GM12878 (cell line): ENCODE measurements at regions not wholly inside any gene's neighbourhood (a gene's known extent, or its start where the extent isn't known, plus 50 kb on each side); places are given as distances from the start of the nearest gene placed in this dataset.

Source experiments
- ATAC-seq: fragments of 200-7000 bp; cut with Tn5 transposase; 3 replicates; pipeline ENCODE4 v1.9.1; 2020; ENCODE audit warnings: mild to moderate bottlenecking, moderate library complexity
- BruUV-seq: library from RNA; stranded (reverse); fragments of 400-500 nt; replicated peaks from 2 replicates; lab custom pipeline; 2021; lab: Mats Ljungman, UMichigan
- CTCF ChIA-PET: fragments of 300-600 bp; sonication (Branson Sonifier 250); formaldehyde crosslinking; extraction: SDS; loops from one replicate; lab custom pipeline; 2021; ENCODE audit warnings: inconsistent platforms; lab: Yijun Ruan, JAX
- POLR2A ChIA-PET: fragments of 350-600 bp; formaldehyde crosslinking; extraction: SDS; loops from one replicate; lab custom pipeline; 2021; ENCODE audit warnings: inconsistent platforms; lab: Charles Lee
- RAD21 ChIA-PET: fragments of 300-600 bp; sonication (Branson Sonifier 250); formaldehyde crosslinking; loops from one replicate; lab custom pipeline; 2023; ENCODE audit warnings: antibody characterized with exemption; ENCODE audit not compliant: unreplicated experiment; lab: Charles Lee
- SMC1A ChIA-PET: fragments of 300-600 bp; sonication (Branson Sonifier 250); formaldehyde crosslinking; loops from one replicate; lab custom pipeline; 2023; ENCODE audit not compliant: unreplicated experiment, uncharacterized antibody; lab: Charles Lee
- DNase-seq: peaks from one replicate; pipeline ENCODE4 v3.0.0-alpha.2; 2011; ENCODE audit warnings: low read depth, low spot score
- FAIRE-seq: peaks from 3 replicates; lab custom pipeline; 2011; peaks lifted over from hg19 to GRCh38; lab: Jason Lieb, UNC
- H2AFZ ChIP-seq: 2 replicates; pipeline ENCODE4 v1.6.0; 2011; ENCODE audit warnings: low read depth, low read length, control low read depth; ENCODE audit not compliant: control insufficient read depth
- H3K27ac ChIP-seq: 2 replicates; pipeline ENCODE4 v1.5.1; 2011; ENCODE audit warnings: control low read depth; ENCODE audit not compliant: control insufficient read depth, insufficient read depth
- H3K27me3 ChIP-seq, 2 experiments: replicated peaks in 1 of 2; 2 replicates each; pipeline versions ENCODE4 v1.6.0 to v1.6.1; 2011; ENCODE audit warnings: low read length in 1 of 2; ENCODE audit not compliant: control insufficient read depth in 2 of 2, insufficient read depth in 2 of 2
- H3K36me3 ChIP-seq, 2 experiments: 2 replicates each; pipeline ENCODE4 v1.5.1; 2011; ENCODE audit warnings: low read length in 1 of 2; ENCODE audit not compliant: control insufficient read depth in 2 of 2, insufficient read depth in 2 of 2
- H3K4me1 ChIP-seq: 2 replicates; pipeline ENCODE4 v1.6.1; 2011; ENCODE audit warnings: mild to moderate bottlenecking, low read length, moderate library complexity, mixed read lengths; ENCODE audit not compliant: control insufficient read depth, insufficient read depth
- H3K4me2 ChIP-seq: 2 replicates; pipeline ENCODE4 v1.6.0; 2011; ENCODE audit warnings: control low read depth; ENCODE audit not compliant: control insufficient read depth, insufficient read depth
- H3K4me3 ChIP-seq: fragments of 200-600 bp; sonication (generic); 2 replicates; pipeline ENCODE4 v1.5.1; 2016
- H3K79me2 ChIP-seq: 2 replicates; pipeline ENCODE4 v1.6.0; 2011; ENCODE audit warnings: low read length; ENCODE audit not compliant: control insufficient read depth, insufficient read depth
- H3K9ac ChIP-seq: 2 replicates; pipeline ENCODE4 v1.8.0; 2011; ENCODE audit warnings: low read length, control low read depth, mixed read lengths; ENCODE audit not compliant: control insufficient read depth, insufficient read depth
- H3K9me3 ChIP-seq: replicated peaks from 3 replicates; pipeline ENCODE4 v1.5.1; 2011; ENCODE audit warnings: mild to moderate bottlenecking, low read length; ENCODE audit not compliant: control insufficient read depth, insufficient read depth
- H4K20me1 ChIP-seq: 2 replicates; pipeline ENCODE4 v1.6.0; 2011; ENCODE audit not compliant: control insufficient read depth, insufficient read depth
- FOXM1 ChIP-seq: IDR thresholded peaks from 2 replicates; pipeline ENCODE4 v1.6.1; 2012; ENCODE audit warnings: low read depth, mild to moderate bottlenecking, inconsistent platforms, low read length, moderate library complexity
- SIX5 ChIP-seq: IDR thresholded peaks from 2 replicates; pipeline ENCODE4 v1.6.1; 2011; ENCODE audit warnings: mild to moderate bottlenecking, low read depth, low read length, moderate library complexity; ENCODE audit not compliant: severe bottlenecking
- SMC3 ChIP-seq: IDR thresholded peaks from 2 replicates; pipeline ENCODE4 v1.6.1; 2011; ENCODE audit warnings: low read length, improper control_type of control experiment, borderline replicate concordance
- YBX1 ChIP-seq: fragments of 450-650 bp; IDR thresholded peaks from 2 replicates; pipeline ENCODE4 v1.6.1; 2016; ENCODE audit warnings: antibody characterized with exemption
- ZNF217 ChIP-seq: fragments of 450-650 bp; IDR thresholded peaks from 2 replicates; pipeline ENCODE4 v1.6.1; 2017; ENCODE audit warnings: antibody characterized with exemption, mild to moderate bottlenecking
- ZNF384 ChIP-seq: IDR thresholded peaks from 2 replicates; pipeline ENCODE4 v1.6.1; 2012; ENCODE audit warnings: low read depth, mild to moderate bottlenecking, low read length, improper control_type of control experiment, borderline replicate concordance
- ZNF622 ChIP-seq: fragments of 450-650 bp; IDR thresholded peaks from 2 replicates; pipeline ENCODE4 v1.6.1; 2017; ENCODE audit warnings: mild to moderate bottlenecking, inconsistent platforms
- WGBS: methylation state at CpG from one replicate; pipeline ENCODE4 v1.1.6; 2016; ENCODE audit warnings: low lambda C conversion rate; ENCODE audit not compliant: insufficient replicate concordance, insufficient coverage; ENCODE audit errors: missing lambda C conversion rate; 5-methylcytosine and 5-hydroxymethylcytosine counted together
- in situ Hi-C: fragments of 300-500 bp; cut with MboI; formaldehyde crosslinking; loops from 9 replicates; pipeline ENCODE4 v1.14.3; 2018; ENCODE audit warnings: mixed read lengths
- intact Hi-C: fragments of 100-400 bp; cut with micrococcal nuclease; formaldehyde crosslinking; loops from one replicate; pipeline ENCODE4 v1.14.2; 2022; ENCODE audit not compliant: unreplicated experiment

DNA sequence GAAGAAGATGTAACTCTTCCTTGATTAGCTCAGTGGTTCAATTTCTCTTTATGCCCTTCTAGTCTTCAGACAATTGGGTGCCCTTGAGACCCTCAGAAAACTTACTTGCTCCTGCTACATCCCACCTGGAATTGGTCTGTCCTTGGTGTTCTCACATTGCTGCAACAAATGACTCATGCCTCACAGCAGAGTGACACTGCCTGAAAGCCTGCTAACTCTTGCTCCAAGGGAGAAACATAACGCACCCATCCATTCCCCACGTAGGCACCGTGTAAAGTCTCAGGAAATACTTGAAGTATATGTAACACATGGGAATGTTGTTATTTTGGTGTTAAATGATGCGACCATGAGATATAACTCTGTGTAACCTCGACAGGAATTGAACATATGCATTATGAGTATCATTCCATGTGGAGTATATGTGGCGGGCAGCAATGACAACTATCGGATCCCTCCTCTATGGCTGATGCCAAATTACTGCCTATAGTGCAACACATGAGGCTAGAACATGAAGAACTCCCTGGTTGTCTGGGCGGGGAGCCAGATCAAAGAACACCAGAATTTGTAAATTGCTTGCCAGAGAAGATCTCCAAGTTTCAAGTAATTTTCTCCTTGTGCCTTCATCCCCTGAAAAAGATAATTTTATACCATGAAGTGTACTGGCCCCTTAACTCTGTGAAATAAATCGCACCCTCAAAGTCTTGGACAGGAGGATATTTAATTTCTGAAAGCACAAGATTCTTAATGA, 231.3 kb upstream of the STK26 start:
- CTCF ChIA-PET: interaction anchor here (1.2 to 2.3 kb wide), 3 partner anchors 45 to 87 kb away, joined by 3 to 6 read pairs (median 3); no protein-coding TSS in a partner anchor
- no peaks in the 10 kb centered on the region; a peak in 1 of 4 replicates for H3K27me3 ChIP-seq
- H3K4me1 ChIP-seq: no peaks in the 10 kb centered on the region
- no peak for TF ChIP-seq ZNF384
- TF ChIP-seq SIX5: no peak
- TF ChIP-seq ZNF217: no peak
- no peak for TF ChIP-seq ZNF622
- no peak for TF ChIP-seq FOXM1
- no peak for TF ChIP-seq SMC3
- no peak for TF ChIP-seq YBX1
- RAD21 ChIA-PET: interaction anchor here (0.8 to 1.9 kb wide), 3 partner anchors 21 to 50 kb away, joined by 3 to 6 read pairs (median 4); no protein-coding TSS in a partner anchor
- ATAC-seq: no peak
- WGBS: 45% methylated on average over 9 of the region's 9 CpGs
- H3K4me2 ChIP-seq: 0 out of 2 replicates have a peak overlapping the region, but pooled peaks have one; percentile 36
- no peak overlapping the region for H2AFZ ChIP-seq
- H3K36me3 ChIP-seq: peaks cover 0 to 3% of the 10 kb centered on the region in 2 experiments; a peak in 3 of 4 replicates
- H3K9me3 ChIP-seq: no peaks in the 10 kb centered on the region
- no peaks in the 10 kb centered on the region for H4K20me1 ChIP-seq
- POLR2A ChIA-PET: no interaction called here
- no peak for FAIRE-seq
- DNase-seq: no peak
- no peaks in the 10 kb centered on the region for H3K79me2 ChIP-seq
- intact Hi-C loops: loop anchor here (1.0 kb wide), 8 partner anchors 8 to 80 kb away; no protein-coding TSS in a partner anchor
- H3K27ac ChIP-seq: no peak overlapping the region
- H3K9ac ChIP-seq: no peak overlapping the region
- in situ Hi-C loops: no loop called here
- SMC1A ChIA-PET: interaction anchor here (1.1 to 1.8 kb wide), 3 partner anchors 13 to 46 kb away, joined by 3 to 6 read pairs (median 3); no protein-coding TSS in a partner anchor
- H3K4me3 ChIP-seq: peak overlapping the region; percentile 28; the same call in 1 of the 2 replicates
- no TSS peak for BruUV-seq
